Transverse colon (tissue), 4 donors: ENCODE measurements at regions not wholly inside any gene's neighbourhood (a gene's known extent, or its start where the extent isn't known, plus 50 kb on each side); places are given as distances from the start of the nearest gene placed in this dataset.

Experiments used
- EP300 ChIP-seq: sonication (generic); formaldehyde crosslinking; IDR thresholded peaks from one replicate; pipeline ENCODE4 v1.6.1; 2017; ENCODE audit warnings: antibody characterized with exemption, low read depth
- POLR2A ChIP-seq: fragments of 450-650 bp; IDR thresholded peaks from one replicate; pipeline ENCODE4 v1.6.1; 2016; ENCODE audit warnings: antibody characterized with exemption, mild to moderate bottlenecking, moderate library complexity
- POLR2AphosphoS5 ChIP-seq, 3 donors: sonication (generic); formaldehyde crosslinking; IDR thresholded peaks; one replicate each; pipeline ENCODE4 v1.6.1; 2016; ENCODE audit warnings: antibody characterized with exemption in 3 of 3
- TF ChIP-seq, protein P1 (sequence below), 5 experiments: fragments of 200-600 bp in 3 of 5; fragments of 450-650 bp in 2 of 5; sonication (generic) in 3 of 5; IDR thresholded peaks; 1 replicate in 2 of 5; 2 replicates in 3 of 5; pipeline ENCODE4 v1.5.1; 2016 to 2017; ENCODE audit warnings: antibody characterized with exemption in 5 of 5, inconsistent platforms in 3 of 5, mild to moderate bottlenecking in 2 of 5, moderate library complexity in 1 of 5

DNA sequence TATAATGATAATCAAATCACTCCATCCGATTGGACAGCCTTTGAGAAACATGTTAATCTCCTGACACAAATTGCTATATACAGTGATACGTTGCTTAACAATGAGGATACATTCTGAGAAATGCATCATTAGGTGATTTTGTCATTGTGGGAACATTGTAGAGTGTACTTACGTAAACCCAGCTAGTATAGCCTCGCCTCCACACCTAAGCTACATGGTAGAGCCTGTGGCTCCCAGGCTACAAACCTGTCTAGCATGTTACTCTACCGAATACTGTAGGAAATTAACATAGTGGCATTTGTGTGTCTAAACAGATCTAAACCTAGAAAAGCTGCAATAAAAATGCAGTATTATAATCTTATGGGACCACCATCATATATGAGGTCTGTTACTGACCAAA lies 128.6 kb upstream of the PWP1 start:
- TF ChIP-seq EP300: no peak
- no peak for TF ChIP-seq POLR2A
- TF ChIP-seq, protein P1, sequence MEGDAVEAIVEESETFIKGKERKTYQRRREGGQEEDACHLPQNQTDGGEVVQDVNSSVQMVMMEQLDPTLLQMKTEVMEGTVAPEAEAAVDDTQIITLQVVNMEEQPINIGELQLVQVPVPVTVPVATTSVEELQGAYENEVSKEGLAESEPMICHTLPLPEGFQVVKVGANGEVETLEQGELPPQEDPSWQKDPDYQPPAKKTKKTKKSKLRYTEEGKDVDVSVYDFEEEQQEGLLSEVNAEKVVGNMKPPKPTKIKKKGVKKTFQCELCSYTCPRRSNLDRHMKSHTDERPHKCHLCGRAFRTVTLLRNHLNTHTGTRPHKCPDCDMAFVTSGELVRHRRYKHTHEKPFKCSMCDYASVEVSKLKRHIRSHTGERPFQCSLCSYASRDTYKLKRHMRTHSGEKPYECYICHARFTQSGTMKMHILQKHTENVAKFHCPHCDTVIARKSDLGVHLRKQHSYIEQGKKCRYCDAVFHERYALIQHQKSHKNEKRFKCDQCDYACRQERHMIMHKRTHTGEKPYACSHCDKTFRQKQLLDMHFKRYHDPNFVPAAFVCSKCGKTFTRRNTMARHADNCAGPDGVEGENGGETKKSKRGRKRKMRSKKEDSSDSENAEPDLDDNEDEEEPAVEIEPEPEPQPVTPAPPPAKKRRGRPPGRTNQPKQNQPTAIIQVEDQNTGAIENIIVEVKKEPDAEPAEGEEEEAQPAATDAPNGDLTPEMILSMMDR (IDR thresholded peaks at IDR 0.05): no peak
- no peak for TF ChIP-seq POLR2AphosphoS5 (IDR thresholded peaks at IDR 0.05)
